Heart right ventricle (tissue), 16 donors: ENCODE measurements at regions not wholly inside any gene's neighbourhood (a gene's known extent, or its start where the extent isn't known, plus 50 kb on each side); places are given as distances from the start of the nearest gene placed in this dataset.

Experiments used
- ATAC-seq, 8 donors: fragments of 200-7000 bp; cut with Tn5 transposase; one replicate each; pipeline ENCODE4 v1.9.1; 2020; ENCODE audit warnings: mild to moderate bottlenecking in 8 of 8, moderate library complexity in 8 of 8, moderate number of reproducible peaks in 1 of 8
- DNase-seq, 2 donors: peaks; one replicate each; pipeline ENCODE4 v3.0.0-alpha.2; 2020
- H3K27ac ChIP-seq, 10 donors: fragments of 200-600 bp; sonication (generic) in 2 of 10; one replicate each; pipeline versions ENCODE4 v1.5.0 to v1.8.0; 2020 to 2022; ENCODE audit warnings: mild to moderate bottlenecking in 3 of 10
- H3K27me3 ChIP-seq, 7 donors: fragments of 200-600 bp; one replicate each; pipeline ENCODE4 v1.8.0; 2021 to 2022; ENCODE audit warnings: mild to moderate bottlenecking in 2 of 7
- H3K36me3 ChIP-seq, 9 donors: fragments of 200-600 bp; sonication (generic) in 1 of 9; one replicate each; pipeline versions ENCODE4 v1.5.0 to v1.8.0; 2020 to 2022; ENCODE audit warnings: mild to moderate bottlenecking in 2 of 9
- H3K4me1 ChIP-seq, 9 donors: fragments of 200-600 bp; sonication (generic) in 1 of 9; one replicate each; pipeline versions ENCODE4 v1.5.0 to v1.8.0; 2020 to 2022; ENCODE audit warnings: mild to moderate bottlenecking in 4 of 9
- H3K4me3 ChIP-seq, 10 donors: fragments of 200-600 bp; sonication (generic) in 2 of 10; one replicate each; pipeline versions ENCODE4 v1.5.0 to v1.8.0; 2020 to 2022; ENCODE audit warnings: mild to moderate bottlenecking in 7 of 10, moderate library complexity in 2 of 10
- H3K9me3 ChIP-seq, 11 donors: fragments of 200-600 bp in 10 of 11; sonication (generic) in 2 of 11; one replicate each; pipeline versions ENCODE4 v1.5.0 to v1.8.0; 2013 to 2022; ENCODE audit warnings: mild to moderate bottlenecking in 2 of 11, control low read depth in 1 of 11, moderate library complexity in 1 of 11
- WGBS, 2 donors: extraction: QIAGEN DNeasy Blood & Tissue Kit; methylation state at CpG; one replicate each; pipeline ENCODE4 v1.1.7; 2013; ENCODE audit warnings: inconsistent platforms in 1 of 2; 5-methylcytosine and 5-hydroxymethylcytosine counted together
- intact Hi-C, 10 donors: fragments of 100-400 bp; cut with DNase I; formaldehyde crosslinking; loops; one replicate each; pipeline versions ENCODE4 v1.11.1 to v1.14.2; 2022
- TF ChIP-seq, protein P1 (sequence below), 9 donors: fragments of 200-600 bp; sonication (generic) in 2 of 9; IDR thresholded peaks; one replicate each; pipeline versions ENCODE4 v1.5.0 to v1.8.0; 2021 to 2022; ENCODE audit warnings: antibody characterized with exemption in 9 of 9, mild to moderate bottlenecking in 5 of 9, moderate library complexity in 1 of 9
- donor health status: Arrhythmogenic right ventricular cardiomyopathy.
- donor health status: ischemic (EF 13 %, LVEDD 7.1; RV severe dilation, severe dysfunction).
- donor health status: healthy with polysubstance abuse.
- donor health status: DM: no; HTN: yes; CAD: no.
- donor health status: DM: no; HTN: no; CAD: no.
- donor health status: ischemic (EF 25% LVEDD 6.9; RV normal size, moderate dysfunction).
- donor health status: ischemic (EF 25% LVEDD 5.7; RV mildly dilated, moderate dysfunction).
- donor health status: healthy.
- donor health status: DM: yes; HTN: yes; CAD: no.
- donor health status: Ischemic cardiomyopathy.
- donor health status: ischemic (EF 35%, LVEDD 5.7; RV mildly dilated, moderate dysfunction).
- donor health status: nonischemic (EF 11% LVEDD 7.7; RV severe dilation, severe dysfunction).
- donor health status: DM: yes; HTN: yes; CAD: no.
- donor health status: PGD.
- donor health status: ischemic (EF 29% LVEDD 5.4; RV normal size, mild dysfunction).
- donor health status: nonischemic (EF 23%, LVEDD 6.1; RV moderate dilation, normal function).

DNA sequence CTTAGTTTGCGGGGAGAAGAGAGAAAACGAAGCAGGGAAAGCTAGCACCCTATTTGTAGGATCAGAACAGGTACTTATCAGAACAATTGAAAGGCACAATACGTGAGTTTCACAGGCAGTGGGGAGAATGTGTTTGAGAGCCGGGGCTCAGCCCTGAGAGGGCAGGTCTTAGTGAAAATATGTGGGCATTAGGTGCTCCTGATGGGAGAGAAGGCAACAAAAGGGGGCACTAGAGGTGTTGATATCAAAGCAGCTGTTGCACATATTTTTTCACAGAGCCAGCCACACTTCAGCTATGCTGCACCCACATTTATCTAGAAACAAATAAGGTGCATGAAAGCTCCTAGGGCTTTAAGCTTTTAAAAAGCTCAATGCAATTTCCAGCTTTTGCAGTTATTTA, 99.7 kb upstream of the MAN2A1 start:
- WGBS, 2 donors: 74 to 86% methylated on average over 4 of the region's 4 CpGs
- Histone ChIP-seq H3K27me3 (no peaks in the 10 kb centered on the region), H3K27ac (no peak overlapping the region), H3K4me1 (peaks cover 0 to 6% (median 0%) of the 10 kb centered on the region in 9 donors), H3K36me3 (no peaks in the 10 kb centered on the region), H3K9me3 (no peaks in the 10 kb centered on the region), H3K4me3 (no peak overlapping the region)
- DNase-seq (no peak), ATAC-seq (no peak)
- intact Hi-C loops: loop anchor here in 1 of 10 donors (1.0 kb wide), 1 partner anchor 16 kb away; no protein-coding TSS in a partner anchor
- TF ChIP-seq, protein P1, sequence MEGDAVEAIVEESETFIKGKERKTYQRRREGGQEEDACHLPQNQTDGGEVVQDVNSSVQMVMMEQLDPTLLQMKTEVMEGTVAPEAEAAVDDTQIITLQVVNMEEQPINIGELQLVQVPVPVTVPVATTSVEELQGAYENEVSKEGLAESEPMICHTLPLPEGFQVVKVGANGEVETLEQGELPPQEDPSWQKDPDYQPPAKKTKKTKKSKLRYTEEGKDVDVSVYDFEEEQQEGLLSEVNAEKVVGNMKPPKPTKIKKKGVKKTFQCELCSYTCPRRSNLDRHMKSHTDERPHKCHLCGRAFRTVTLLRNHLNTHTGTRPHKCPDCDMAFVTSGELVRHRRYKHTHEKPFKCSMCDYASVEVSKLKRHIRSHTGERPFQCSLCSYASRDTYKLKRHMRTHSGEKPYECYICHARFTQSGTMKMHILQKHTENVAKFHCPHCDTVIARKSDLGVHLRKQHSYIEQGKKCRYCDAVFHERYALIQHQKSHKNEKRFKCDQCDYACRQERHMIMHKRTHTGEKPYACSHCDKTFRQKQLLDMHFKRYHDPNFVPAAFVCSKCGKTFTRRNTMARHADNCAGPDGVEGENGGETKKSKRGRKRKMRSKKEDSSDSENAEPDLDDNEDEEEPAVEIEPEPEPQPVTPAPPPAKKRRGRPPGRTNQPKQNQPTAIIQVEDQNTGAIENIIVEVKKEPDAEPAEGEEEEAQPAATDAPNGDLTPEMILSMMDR (IDR thresholded peaks at IDR 0.05): no peak

GRCh38 chr5:109589239-109589638, 100.5 kb upstream of the MAN2A1 start:
- no peak overlapping the region for H3K27ac ChIP-seq
- 94% methylated on average over 5 of the region's 5 CpGs for WGBS, 2 donors
- DNase-seq (no peak), ATAC-seq (no peak)
- peaks cover 0 to 10% (median 0%) of the 10 kb centered on the region in 9 donors for H3K4me1 ChIP-seq
- H3K4me3 ChIP-seq: no peak overlapping the region
- intact Hi-C loops: loop anchor here in 1 of 10 donors (1.0 kb wide), 1 partner anchor 15 kb away; no protein-coding TSS in a partner anchor
- TF ChIP-seq, protein P1 (IDR thresholded peaks at IDR 0.05): no peak
- H3K36me3 ChIP-seq: no peaks in the 10 kb centered on the region
- no peaks in the 10 kb centered on the region for H3K9me3 ChIP-seq
- H3K27me3 ChIP-seq: no peaks in the 10 kb centered on the region

GRCh38 chr5:109588281-109589035, 101.3 kb upstream of the MAN2A1 start:
- DNase-seq (no peak), ATAC-seq (no peak)
- intact Hi-C loops: loop anchor here in 1 of 10 donors (1.0 kb wide), 1 partner anchor 14 kb away; no protein-coding TSS in a partner anchor
- Histone ChIP-seq H3K4me1 (peaks cover 0 to 10% (median 0%) of the 10 kb centered on the region in 9 donors), H3K27me3 (no peaks in the 10 kb centered on the region), H3K9me3 (no peaks in the 10 kb centered on the region), H3K4me3 (no peak overlapping the region), H3K36me3 (no peaks in the 10 kb centered on the region), H3K27ac (no peak overlapping the region)
- TF ChIP-seq, protein P1 (IDR thresholded peaks at IDR 0.05): no peak
- 95% methylated on average over 25 of the region's 25 CpGs for WGBS, 2 donors

GRCh38 chr5:109584986-109585599, 104.6 kb upstream of the MAN2A1 start:
- TF ChIP-seq, protein P1 (IDR thresholded peaks at IDR 0.05): no peak
- H3K9me3 ChIP-seq: no peaks in the 10 kb centered on the region
- H3K27ac ChIP-seq: no peak overlapping the region
- H3K36me3 ChIP-seq: no peaks in the 10 kb centered on the region
- no peaks in the 10 kb centered on the region for H3K27me3 ChIP-seq
- no peak overlapping the region for H3K4me3 ChIP-seq
- H3K4me1 ChIP-seq: peaks cover 0 to 10% (median 0%) of the 10 kb centered on the region in 9 donors
- WGBS, 2 donors: 11 to 16% methylated on average over 4 of the region's 4 CpGs
- no peak for DNase-seq
- peak in 7 of 8 donors; percentile 42 to 83 (median 70) for ATAC-seq
- intact Hi-C loops: no loop called here
